HEK293 (cell line): ENCODE measurements at regions not wholly inside any gene's neighbourhood (a gene's known extent, or its start where the extent isn't known, plus 50 kb on each side); places are given as distances from the start of the nearest gene placed in this dataset.

ENCODE experiments used
- EGR2 ChIP-seq: fragments of 450-650 bp; formaldehyde crosslinking; IDR thresholded peaks from 2 replicates; pipeline ENCODE4 v1.5.1; 2016; ENCODE audit warnings: low read depth, missing biosample characterization, missing genetic modification characterization
- KLF17 ChIP-seq: fragments of 450-650 bp; formaldehyde crosslinking; IDR thresholded peaks from 2 replicates; pipeline ENCODE4 v1.5.1; 2016; ENCODE audit warnings: missing biosample characterization, missing genetic modification characterization
- KLF8 ChIP-seq: fragments of 450-650 bp; formaldehyde crosslinking; IDR thresholded peaks from 2 replicates; pipeline ENCODE4 v1.5.1; 2016; ENCODE audit warnings: missing biosample characterization, missing genetic modification characterization
- TRIM28 ChIP-seq: IDR thresholded peaks from 2 replicates; pipeline ENCODE4 v1.6.1; 2011; ENCODE audit warnings: low read length, control low read depth, borderline replicate concordance
- TSHZ1 ChIP-seq: fragments of 450-650 bp; formaldehyde crosslinking; IDR thresholded peaks from 2 replicates; pipeline ENCODE4 v1.5.1; 2016; ENCODE audit warnings: missing biosample characterization, missing genetic modification characterization, borderline replicate concordance
- ZBTB1 ChIP-seq: fragments of 450-650 bp; formaldehyde crosslinking; IDR thresholded peaks from 2 replicates; pipeline ENCODE4 v1.5.1; 2016; ENCODE audit warnings: missing biosample characterization, missing genetic modification characterization
- ZBTB44 ChIP-seq: fragments of 450-650 bp; IDR thresholded peaks from 2 replicates; pipeline ENCODE4 v1.5.1; 2018; ENCODE audit warnings: missing biosample characterization, mild to moderate bottlenecking, missing genetic modification characterization
- ZBTB48 ChIP-seq: fragments of 450-650 bp; formaldehyde crosslinking; IDR thresholded peaks from 2 replicates; pipeline ENCODE4 v1.5.1; 2016; ENCODE audit warnings: missing biosample characterization, missing genetic modification characterization
- ZBTB7A ChIP-seq: fragments of 450-650 bp; formaldehyde crosslinking; IDR thresholded peaks from 2 replicates; pipeline ENCODE4 v1.5.1; 2016; ENCODE audit warnings: low read depth, missing biosample characterization, missing genetic modification characterization
- ZFHX2 ChIP-seq: fragments of 450-650 bp; formaldehyde crosslinking; conservative IDR thresholded peaks from 2 replicates; pipeline ENCODE4 v1.5.1; 2016; ENCODE audit warnings: missing biosample characterization, missing genetic modification characterization
- ZNF175 ChIP-seq: fragments of 450-650 bp; formaldehyde crosslinking; IDR thresholded peaks from 2 replicates; pipeline ENCODE4 v1.5.1; 2016; ENCODE audit warnings: missing biosample characterization, missing genetic modification characterization
- ZNF202 ChIP-seq: fragments of 450-650 bp; formaldehyde crosslinking; IDR thresholded peaks from 2 replicates; pipeline ENCODE4 v1.5.1; 2016; ENCODE audit warnings: missing biosample characterization, missing genetic modification characterization, borderline replicate concordance
- ZNF266 ChIP-seq: fragments of 450-650 bp; formaldehyde crosslinking; IDR thresholded peaks from 2 replicates; pipeline ENCODE4 v1.5.1; 2016; ENCODE audit warnings: missing biosample characterization, missing genetic modification characterization, low read depth
- ZNF280C ChIP-seq: fragments of 450-650 bp; formaldehyde crosslinking; IDR thresholded peaks from 2 replicates; pipeline ENCODE4 v1.5.1; 2016; ENCODE audit warnings: missing biosample characterization, missing genetic modification characterization
- ZNF302 ChIP-seq: fragments of 450-650 bp; formaldehyde crosslinking; IDR thresholded peaks from 2 replicates; pipeline ENCODE4 v1.5.1; 2016; ENCODE audit warnings: missing biosample characterization, missing genetic modification characterization, low read depth
- ZNF324 ChIP-seq: fragments of 450-650 bp; formaldehyde crosslinking; IDR thresholded peaks from 2 replicates; pipeline ENCODE4 v1.5.1; 2016; ENCODE audit warnings: missing biosample characterization, missing genetic modification characterization
- ZNF416 ChIP-seq: fragments of 450-650 bp; formaldehyde crosslinking; IDR thresholded peaks from 2 replicates; pipeline ENCODE4 v1.5.1; 2016; ENCODE audit warnings: missing biosample characterization, missing genetic modification characterization
- ZNF48 ChIP-seq: fragments of 450-650 bp; formaldehyde crosslinking; IDR thresholded peaks from 2 replicates; pipeline ENCODE4 v1.5.1; 2016; ENCODE audit warnings: missing biosample characterization, missing genetic modification characterization
- ZNF501 ChIP-seq: fragments of 450-650 bp; formaldehyde crosslinking; IDR thresholded peaks from 2 replicates; pipeline ENCODE4 v1.5.1; 2016; ENCODE audit warnings: missing biosample characterization, missing genetic modification characterization
- ZNF514 ChIP-seq: fragments of 450-650 bp; formaldehyde crosslinking; IDR thresholded peaks from 2 replicates; pipeline ENCODE4 v1.5.1; 2016; ENCODE audit warnings: missing biosample characterization, missing genetic modification characterization
- ZNF571 ChIP-seq: fragments of 450-650 bp; formaldehyde crosslinking; IDR thresholded peaks from 2 replicates; pipeline ENCODE4 v1.5.0; 2017; ENCODE audit warnings: missing biosample characterization, missing genetic modification characterization
- ZNF610 ChIP-seq: fragments of 450-650 bp; formaldehyde crosslinking; IDR thresholded peaks from 2 replicates; pipeline ENCODE4 v1.5.1; 2016; ENCODE audit warnings: missing biosample characterization, missing genetic modification characterization, borderline replicate concordance
- ZNF623 ChIP-seq: fragments of 450-650 bp; formaldehyde crosslinking; IDR thresholded peaks from 2 replicates; pipeline ENCODE4 v1.5.1; 2016; ENCODE audit warnings: missing biosample characterization, missing genetic modification characterization
- ZNF692 ChIP-seq: fragments of 450-650 bp; formaldehyde crosslinking; IDR thresholded peaks from 2 replicates; pipeline ENCODE4 v1.5.1; 2016; ENCODE audit warnings: missing biosample characterization, missing genetic modification characterization
- ZNF76 ChIP-seq: fragments of 450-650 bp; formaldehyde crosslinking; IDR thresholded peaks from 2 replicates; pipeline ENCODE4; 2016; ENCODE audit warnings: low read depth, missing biosample characterization, missing genetic modification characterization, borderline replicate concordance
- ZNF777 ChIP-seq: fragments of 450-650 bp; formaldehyde crosslinking; IDR thresholded peaks from 2 replicates; pipeline ENCODE4 v1.5.1; 2017; ENCODE audit warnings: missing biosample characterization, missing genetic modification characterization, borderline replicate concordance
- ZNF792 ChIP-seq: fragments of 450-650 bp; formaldehyde crosslinking; IDR thresholded peaks from 2 replicates; pipeline ENCODE4 v1.5.1; 2016; ENCODE audit warnings: missing biosample characterization, missing genetic modification characterization
- ZSCAN18 ChIP-seq: fragments of 450-650 bp; formaldehyde crosslinking; IDR thresholded peaks from 2 replicates; pipeline ENCODE4 v1.5.1; 2016; ENCODE audit warnings: missing biosample characterization, missing genetic modification characterization
- ZSCAN4 ChIP-seq: fragments of 450-650 bp; formaldehyde crosslinking; IDR thresholded peaks from 2 replicates; pipeline ENCODE4 v1.5.1; 2017; ENCODE audit warnings: missing biosample characterization, missing genetic modification characterization

- TF ChIP-seq ZNF280C (tag by site-specific recombination) = no peak
- peak; percentile 58 for TF ChIP-seq KLF17 (tag by site-specific recombination)
- TF ChIP-seq ZNF777 (tag by site-specific recombination) = no peak
- TF ChIP-seq ZBTB48 = no peak
- 0 out of 2 replicates have a peak, but pooled peaks have one; percentile 38 for TF ChIP-seq TRIM28
- no peak for TF ChIP-seq ZSCAN4 (tag by site-specific recombination)
- no peak for TF ChIP-seq ZSCAN18 (tag by site-specific recombination)
- TF ChIP-seq ZNF501 (tag by site-specific recombination) = 0 out of 2 replicates have a peak, but pooled peaks have one; percentile 64
- peak; percentile 64; the same call in 1 of the 2 replicates for TF ChIP-seq ZNF692 (tag by site-specific recombination)
- TF ChIP-seq ZNF610 = no peak
- TF ChIP-seq ZBTB44 (tag by site-specific recombination) = no peak
- no peak for TF ChIP-seq ZNF324 (tag by site-specific recombination)
- no peak for TF ChIP-seq ZNF792
- TF ChIP-seq ZBTB7A (tag by site-specific recombination) = 0 out of 2 replicates have a peak, but pooled peaks have one; percentile 73
- TF ChIP-seq ZNF76 (tag by site-specific recombination) = no peak
- no peak for TF ChIP-seq ZNF416 (tag by site-specific recombination)
- TF ChIP-seq ZNF48 (tag by site-specific recombination) = no peak
- no peak for TF ChIP-seq ZNF266 (tag by site-specific recombination)
- no peak for TF ChIP-seq ZNF175
- TF ChIP-seq ZBTB1 (tag by site-specific recombination) = no peak
- TF ChIP-seq ZNF514 (tag by site-specific recombination) = no peak
- peak; percentile 63; the same call in 1 of the 2 replicates for TF ChIP-seq TSHZ1 (tag by site-specific recombination)
- no peak for TF ChIP-seq EGR2 (tag by site-specific recombination)
- TF ChIP-seq ZNF571 (tag by site-specific recombination) = no peak
- peak; percentile 69 for TF ChIP-seq KLF8 (tag by site-specific recombination)
- no peak for TF ChIP-seq ZNF202
- TF ChIP-seq ZNF623 (tag by site-specific recombination) = no peak
- no peak for TF ChIP-seq ZFHX2 (tag by site-specific recombination)
- TF ChIP-seq ZNF302 (tag by site-specific recombination) = no peak
Measured at GRCh38 chr5:125317536-125317995, 571.1 kb upstream of the ZNF608 start (continued).
